ENCODE measurements at regions not wholly inside any gene's neighbourhood (a gene's known extent, or its start where the extent isn't known, plus 50 kb on each side); places are given as distances from the start of the nearest gene placed in this dataset.

DNA sequence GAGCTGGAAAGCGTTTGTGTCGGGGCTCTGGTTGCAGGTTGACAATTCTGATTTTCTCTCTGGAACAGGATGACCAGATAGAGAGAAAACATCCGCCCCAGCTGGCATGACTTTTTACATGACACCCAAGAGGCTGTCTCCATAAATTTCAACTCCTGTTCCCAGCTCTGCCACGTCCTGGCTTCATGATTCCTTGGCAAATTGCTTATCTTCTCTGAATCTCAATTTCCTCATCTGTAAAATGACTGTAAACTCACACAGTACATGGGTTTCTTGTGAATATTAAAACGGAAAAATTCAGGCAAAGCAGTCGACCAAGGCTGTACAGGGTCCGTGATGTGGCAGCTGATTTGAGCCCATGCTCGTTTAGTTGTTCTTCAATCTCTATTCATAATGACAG, 572.7 kb downstream of the AJAP1 start:
- no peak for ATAC-seq
- ChIA-PET CTCF (no interaction called here), POLR2A (no interaction called here), RAD21 (ENCODE audit: low non-redundant PET in 1 of 2, low total read pairs in 2 of 2, uncharacterized antibody in 2 of 2, unreplicated experiment in 2 of 2) (no interaction called here)
- no peak for DNase-seq (ENCODE audit: low read depth, low spot score)
- TF ChIP-seq SIN3A (IDR thresholded peaks at IDR 0.05; ENCODE audit: low read depth) (no peak), CEBPB (IDR thresholded peaks at IDR 0.05; ENCODE audit: low read depth) (no peak), FOSL1 (IDR thresholded peaks at IDR 0.05; ENCODE audit: low read depth) (no peak), ZNF274 (IDR thresholded peaks at IDR 0.05; ENCODE audit: low read depth, low read length) (no peak)
- TF ChIP-seq, protein P1, sequence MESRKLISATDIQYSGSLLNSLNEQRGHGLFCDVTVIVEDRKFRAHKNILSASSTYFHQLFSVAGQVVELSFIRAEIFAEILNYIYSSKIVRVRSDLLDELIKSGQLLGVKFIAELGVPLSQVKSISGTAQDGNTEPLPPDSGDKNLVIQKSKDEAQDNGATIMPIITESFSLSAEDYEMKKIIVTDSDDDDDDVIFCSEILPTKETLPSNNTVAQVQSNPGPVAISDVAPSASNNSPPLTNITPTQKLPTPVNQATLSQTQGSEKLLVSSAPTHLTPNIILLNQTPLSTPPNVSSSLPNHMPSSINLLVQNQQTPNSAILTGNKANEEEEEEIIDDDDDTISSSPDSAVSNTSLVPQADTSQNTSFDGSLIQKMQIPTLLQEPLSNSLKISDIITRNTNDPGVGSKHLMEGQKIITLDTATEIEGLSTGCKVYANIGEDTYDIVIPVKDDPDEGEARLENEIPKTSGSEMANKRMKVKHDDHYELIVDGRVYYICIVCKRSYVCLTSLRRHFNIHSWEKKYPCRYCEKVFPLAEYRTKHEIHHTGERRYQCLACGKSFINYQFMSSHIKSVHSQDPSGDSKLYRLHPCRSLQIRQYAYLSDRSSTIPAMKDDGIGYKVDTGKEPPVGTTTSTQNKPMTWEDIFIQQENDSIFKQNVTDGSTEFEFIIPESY (IDR thresholded peaks at IDR 0.05; ENCODE audit: extremely low read depth, insufficient replicate concordance, low read length) = no peak
- TF ChIP-seq, protein P2, sequence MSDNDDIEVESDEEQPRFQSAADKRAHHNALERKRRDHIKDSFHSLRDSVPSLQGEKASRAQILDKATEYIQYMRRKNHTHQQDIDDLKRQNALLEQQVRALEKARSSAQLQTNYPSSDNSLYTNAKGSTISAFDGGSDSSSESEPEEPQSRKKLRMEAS (IDR thresholded peaks at IDR 0.05) = no peak
- no peak overlapping the region for H3K4me3 ChIP-seq (replicated peaks in 1 of 2; ENCODE audit: low read depth in 1 of 2, low read length in 2 of 2)
- H3K4me1 ChIP-seq (ENCODE audit: control insufficient read depth in 1 of 2, insufficient read depth in 2 of 2, low read length in 2 of 2) = no peaks in the 10 kb centered on the region
- no peaks in the 10 kb centered on the region for H3K27me3 ChIP-seq (ENCODE audit: insufficient read depth, low read length)
- peaks cover 0 to 8% of the 10 kb centered on the region in 2 experiments; a peak in 2 of 4 replicates for H3K9me3 ChIP-seq (ENCODE audit: control insufficient read depth in 1 of 2, insufficient read depth in 1 of 2, low read depth in 1 of 2, low read length in 2 of 2)
- no TSS peak for BruUV-seq (replicated peaks)
- H2AFZ ChIP-seq (ENCODE audit: low read depth, low read length, poor library complexity, severe bottlenecking) = no peak overlapping the region
- H3K27ac ChIP-seq (ENCODE audit: low read depth, low read length) = no peak overlapping the region
- H4K20me1 ChIP-seq (ENCODE audit: insufficient read depth) = no peaks in the 10 kb centered on the region
- H3K36me3 ChIP-seq (ENCODE audit: control insufficient read depth in 1 of 2, insufficient read depth in 2 of 2, low read length in 2 of 2) = no peaks in the 10 kb centered on the region
- H3K4me2 ChIP-seq (ENCODE audit: low read length) = no peak overlapping the region
- H3K9me2 ChIP-seq (ENCODE audit: insufficient read depth) = no peaks in the 10 kb centered on the region
- intact Hi-C loops (cut with micrococcal nuclease) = no loop called here
- H3K9ac ChIP-seq (ENCODE audit: low read length) = no peak overlapping the region
- no peaks in the 10 kb centered on the region for H3K79me2 ChIP-seq (ENCODE audit: insufficient read depth, low read length)

Measured in HCT116 (cell line).